Myocyte (in vitro differentiated cells): ENCODE measurements at regions not wholly inside any gene's neighbourhood (a gene's known extent, or its start where the extent isn't known, plus 50 kb on each side); places are given as distances from the start of the nearest gene placed in this dataset.
A peak's percentile ranks its signal among the peaks of the same experiment; 100 is the strongest.

Experiments
- DNase-seq: peaks from one replicate; pipeline ENCODE4 v3.0.0-alpha.2; 2012; ENCODE audit warnings: low read depth

- no peak for DNase-seq
Measured at GRCh38 chr16:77591347-77591746, 131.0 kb upstream of the NUDT7 start.

GRCh38 chr16:77592021-77592420 is 130.3 kb upstream of the NUDT7 start:
- DNase-seq = no peak

GRCh38 chr16:77594057-77594456 is 128.3 kb upstream of the NUDT7 start:
- no peak for DNase-seq

- peak; percentile 25 for DNase-seq
Measured at GRCh38 chr16:77594799-77595596, 127.3 kb upstream of the NUDT7 start.

DNA sequence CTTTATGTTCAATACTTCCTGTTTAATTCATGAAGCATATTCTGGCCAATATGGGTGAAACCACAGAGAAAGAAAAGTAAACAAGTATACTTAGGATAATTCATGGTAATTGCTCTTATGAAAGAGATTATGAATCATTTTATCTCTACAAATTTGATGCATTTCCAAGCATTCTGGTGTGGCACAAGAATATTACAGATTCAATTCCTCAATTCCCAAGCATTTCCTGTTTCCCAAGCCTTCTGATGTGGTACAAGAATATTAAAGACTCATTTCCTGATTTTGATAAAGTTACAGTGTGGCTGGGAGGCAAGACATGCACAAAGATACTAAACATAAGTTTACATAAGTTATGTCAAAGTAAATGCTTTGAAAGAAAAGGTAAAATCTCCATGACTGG is 126.1 kb upstream of the NUDT7 start:
- DNase-seq = no peak

GRCh38 chr16:77599793-77600415 is 122.4 kb upstream of the NUDT7 start:
- peak; percentile 24 for DNase-seq

- DNase-seq = no peak
Measured at GRCh38 chr16:77600555-77600954, 121.8 kb upstream of the NUDT7 start.

GRCh38 chr16:77603656-77604055 is 118.7 kb upstream of the NUDT7 start:
- no peak for DNase-seq

DNA sequence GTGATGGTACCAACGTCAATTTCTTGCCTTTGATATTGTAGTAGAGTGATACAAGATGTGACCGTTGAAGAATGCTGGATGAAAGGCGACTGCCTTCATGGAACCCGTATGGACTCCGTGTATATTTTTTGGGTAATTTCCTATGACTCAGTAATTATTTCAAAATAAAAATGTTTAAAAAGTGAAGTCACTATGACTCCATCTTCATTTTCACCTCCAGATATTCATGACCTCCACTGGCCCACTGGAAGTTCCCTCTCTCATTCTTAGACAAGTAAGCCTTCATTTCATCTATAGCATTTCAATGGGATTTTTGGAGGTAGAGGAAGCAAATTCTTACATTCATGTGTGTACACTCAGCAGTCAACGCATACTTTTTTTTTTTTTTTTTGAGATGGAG is 111.8 kb upstream of the NUDT7 start:
- no peak for DNase-seq

DNA sequence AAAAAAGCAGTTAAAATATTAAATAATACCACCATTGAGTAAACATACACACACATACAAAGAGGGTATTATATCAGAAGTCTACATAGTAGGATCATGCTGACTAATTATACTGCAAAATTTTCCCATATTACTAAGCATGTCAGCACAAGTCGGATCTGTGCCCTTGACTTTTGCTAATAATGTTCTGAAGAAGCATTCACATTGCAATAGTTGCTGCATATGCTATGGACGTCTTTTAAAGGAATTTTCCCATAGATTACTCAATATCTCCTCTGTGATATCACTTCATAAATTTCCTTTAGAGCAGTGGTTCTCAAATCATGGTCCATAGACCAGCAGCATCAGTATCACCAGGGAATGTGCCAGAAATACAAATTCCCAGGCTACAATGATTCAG is 110.9 kb upstream of the NUDT7 start:
- no peak for DNase-seq

DNA sequence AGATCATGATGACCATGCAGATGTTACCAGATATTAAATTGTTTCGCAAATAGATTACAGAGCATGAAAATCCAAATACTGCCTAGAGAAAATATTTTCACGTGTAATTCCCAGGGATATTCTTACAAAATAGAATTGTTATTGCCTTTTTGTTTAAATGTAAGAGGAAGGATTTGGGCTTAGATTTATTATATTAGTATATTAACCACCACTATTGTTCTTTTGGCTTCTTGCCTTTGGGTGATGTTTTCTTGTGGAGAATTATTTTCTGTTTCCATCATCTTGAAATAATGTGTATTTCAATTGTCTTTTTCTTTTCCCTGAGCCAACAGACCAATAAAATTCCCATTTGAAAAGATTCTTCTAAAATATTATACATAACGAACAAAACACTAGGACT is 109.7 kb upstream of the NUDT7 start:
- no peak for DNase-seq

- no peak for DNase-seq
Measured at GRCh38 chr16:77613095-77613494, 109.2 kb upstream of the NUDT7 start.

- DNase-seq = no peak
Measured at GRCh38 chr16:77617553-77617952, 104.8 kb upstream of the NUDT7 start.

DNA sequence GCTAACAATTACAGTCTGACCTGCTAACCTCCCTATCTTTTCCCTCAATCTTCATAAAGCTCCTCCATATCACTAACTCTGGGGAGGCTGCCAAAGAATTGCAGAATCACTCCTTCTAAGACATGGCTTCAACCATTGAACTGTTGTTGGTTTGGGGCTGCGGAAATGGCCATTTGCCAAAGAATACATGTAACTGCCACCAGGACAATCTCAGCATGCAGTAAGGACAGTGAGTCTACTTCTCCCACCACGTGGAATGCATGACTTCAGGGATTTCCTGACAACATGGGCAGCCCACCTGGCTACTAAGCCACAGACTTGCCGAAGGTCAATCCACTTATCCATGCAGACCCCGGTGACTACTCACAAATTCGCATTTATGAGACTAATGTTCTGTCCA is 104.3 kb upstream of the NUDT7 start:
- no peak for DNase-seq

- DNase-seq = no peak
Measured at GRCh38 chr16:77618951-77619350, 103.4 kb upstream of the NUDT7 start.

DNA sequence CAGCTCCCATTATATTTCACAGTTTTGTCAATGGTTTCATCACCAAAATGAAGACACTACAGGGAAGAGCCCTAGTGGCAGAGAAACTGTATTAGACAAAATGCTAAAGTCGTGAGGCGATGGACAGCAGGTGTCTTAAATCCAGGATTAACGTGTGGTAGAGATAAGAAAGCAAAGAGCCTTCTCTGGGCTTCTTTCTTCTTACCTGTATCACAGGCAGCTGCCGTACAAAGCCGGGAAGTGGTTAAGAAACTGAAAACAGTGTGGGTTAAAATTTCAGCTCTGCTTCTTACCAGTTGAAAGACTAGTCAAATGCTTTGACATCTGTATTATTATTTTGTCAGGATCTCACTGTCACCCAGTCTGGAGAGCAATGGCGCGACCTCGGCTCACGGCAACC is 98.2 kb upstream of the NUDT7 start:
- DNase-seq = no peak

DNA sequence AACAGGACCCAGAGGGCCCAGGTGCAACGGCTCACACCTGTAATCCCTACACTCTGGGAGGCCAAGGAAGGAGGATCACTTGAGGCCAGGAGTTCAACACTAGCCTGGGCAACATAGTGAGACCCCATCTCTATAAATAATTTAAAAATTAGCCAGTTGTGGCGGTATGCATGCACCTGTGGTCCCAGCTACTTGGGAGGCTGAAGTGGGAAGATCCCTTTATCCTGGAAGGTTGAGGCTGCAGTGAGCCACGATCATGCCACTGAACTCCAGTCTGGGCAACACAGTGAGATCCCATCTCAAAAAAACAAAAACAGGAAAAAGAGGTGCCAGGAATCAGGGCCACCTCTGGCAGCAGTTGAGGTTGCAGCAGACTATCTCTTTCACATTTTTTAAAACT is 85.7 kb upstream of the NUDT7 start:
- DNase-seq = no peak

DNA sequence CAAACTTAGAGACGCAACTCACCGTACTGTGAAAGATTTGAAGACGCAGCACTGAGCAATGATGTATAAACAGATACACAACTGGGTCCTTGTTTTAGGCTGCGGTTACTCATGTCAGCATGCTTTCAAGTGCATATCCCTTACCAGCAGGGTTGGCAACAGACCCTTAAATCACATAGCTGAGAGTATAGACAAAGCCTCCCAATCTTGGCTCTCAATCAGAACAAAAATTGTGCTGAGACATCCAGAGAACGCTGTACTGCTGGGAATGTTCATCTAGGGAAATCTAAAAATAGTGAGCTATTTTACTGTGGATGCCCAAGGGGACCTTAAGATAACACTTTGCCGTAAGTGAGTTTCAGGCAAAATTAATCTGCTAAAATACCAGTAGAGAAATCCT is 84.4 kb upstream of the NUDT7 start:
- no peak for DNase-seq

GRCh38 chr16:77643176-77643575 is 79.1 kb upstream of the NUDT7 start:
- no peak for DNase-seq

GRCh38 chr16:77645764-77646163 is 76.5 kb upstream of the NUDT7 start:
- no peak for DNase-seq

DNA sequence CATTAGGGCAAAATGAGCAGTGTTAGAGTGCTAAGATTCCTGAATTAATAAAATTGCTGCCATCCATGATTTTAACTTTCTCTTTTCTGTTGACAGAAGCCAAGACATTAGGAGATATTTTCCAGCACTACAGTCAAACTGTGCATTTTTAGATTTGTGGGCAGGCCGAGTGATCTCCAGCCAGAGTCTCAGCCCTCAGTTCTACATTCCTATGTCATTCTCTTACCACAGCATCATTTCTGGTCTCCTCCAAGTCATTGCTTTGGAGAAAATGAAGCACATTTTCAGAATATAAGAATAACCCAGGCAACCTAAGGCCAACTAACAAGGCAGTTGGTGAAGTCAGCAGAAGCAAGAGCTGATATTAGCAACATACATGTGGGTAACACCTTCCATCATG is 74.6 kb upstream of the NUDT7 start:
- DNase-seq = no peak

- DNase-seq = no peak
Measured at GRCh38 chr16:77650761-77651160, 71.6 kb upstream of the NUDT7 start.

DNA sequence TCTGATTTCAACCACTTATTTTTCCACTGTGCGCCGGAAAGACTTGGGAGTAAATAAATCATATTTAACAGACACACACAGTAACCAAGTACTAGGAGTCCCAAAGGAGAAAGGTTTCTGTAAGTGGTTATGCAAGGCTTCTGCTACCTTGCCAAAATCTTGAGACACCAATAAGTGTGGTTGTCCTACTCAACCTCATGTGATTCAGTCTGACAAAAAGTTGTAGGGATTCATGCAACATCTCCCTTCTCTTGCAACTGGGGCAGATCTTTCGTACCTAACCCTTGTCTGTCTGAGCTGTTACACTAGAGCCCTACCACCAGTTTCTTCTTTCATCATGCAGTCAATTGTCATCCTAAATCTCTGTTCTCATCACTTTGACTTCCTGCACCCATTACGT is 69.9 kb upstream of the NUDT7 start:
- no peak for DNase-seq
